NT2/D1 (cell line): ENCODE measurements at regions not wholly inside any gene's neighbourhood (a gene's known extent, or its start where the extent isn't known, plus 50 kb on each side); places are given as distances from the start of the nearest gene placed in this dataset.

ENCODE experiments used
- DNase-seq: peaks from one replicate; pipeline ENCODE4 v3.0.0-alpha.2; 2011; ENCODE audit warnings: low read depth, low spot score
- H3K27me3 ChIP-seq: 2 replicates; pipeline ENCODE4 v1.6.0; 2011; ENCODE audit warnings: mild to moderate bottlenecking; ENCODE audit not compliant: insufficient read length, insufficient read depth
- H3K36me3 ChIP-seq: 2 replicates; pipeline ENCODE4 v1.6.1; 2011; ENCODE audit warnings: mild to moderate bottlenecking, low read length, mixed read lengths; ENCODE audit not compliant: insufficient read depth, insufficient read length
- H3K4me1 ChIP-seq: 2 replicates; pipeline ENCODE4 v1.5.1; 2011; ENCODE audit not compliant: insufficient read depth, insufficient read length
- H3K4me3 ChIP-seq: 2 replicates; pipeline ENCODE4 v1.5.1; 2011; ENCODE audit warnings: low read depth; ENCODE audit not compliant: insufficient read length
- H3K9ac ChIP-seq: 2 replicates; pipeline ENCODE4 v1.6.0; 2011; ENCODE audit warnings: low read depth; ENCODE audit not compliant: insufficient read length
- H3K9me3 ChIP-seq: 2 replicates; pipeline ENCODE4 v1.5.1; 2011; ENCODE audit warnings: mild to moderate bottlenecking, low read length; ENCODE audit not compliant: insufficient read depth
- SUZ12 ChIP-seq: IDR thresholded peaks from 2 replicates; pipeline ENCODE4 v1.6.1; 2011; ENCODE audit not compliant: insufficient read length, insufficient read depth; ENCODE audit errors: extremely low read depth
- YY1 ChIP-seq: IDR thresholded peaks from 2 replicates; pipeline ENCODE4 v1.6.1; 2011; ENCODE audit not compliant: insufficient read length, insufficient read depth
- ZNF274 ChIP-seq: IDR thresholded peaks from 2 replicates; pipeline ENCODE4 v1.6.1; 2011; ENCODE audit warnings: mild to moderate bottlenecking, low read depth, low read length

GRCh38 chr11:11084337-11084736 is 226.5 kb upstream of the ZBED5 start:
- DNase-seq: no peak
- no peak overlapping the region for H3K9ac ChIP-seq
- peaks cover 3% of the 10 kb centered on the region; the same call in 1 of the 2 replicates for H3K9me3 ChIP-seq
- H3K4me3 ChIP-seq: no peak overlapping the region
- H3K4me1 ChIP-seq: no peaks in the 10 kb centered on the region
- TF ChIP-seq YY1 (no peak), ZNF274 (no peak), SUZ12 (no peak)
- H3K27me3 ChIP-seq: no peaks in the 10 kb centered on the region
- H3K36me3 ChIP-seq: no peaks in the 10 kb centered on the region

GRCh38 chr11:11083441-11083840 is 225.6 kb upstream of the ZBED5 start:
- no peaks in the 10 kb centered on the region for H3K36me3 ChIP-seq
- no peaks in the 10 kb centered on the region for H3K4me1 ChIP-seq
- TF ChIP-seq ZNF274: no peak
- TF ChIP-seq SUZ12: no peak
- TF ChIP-seq YY1: no peak
- H3K9ac ChIP-seq: no peak overlapping the region
- no peak for DNase-seq
- no peaks in the 10 kb centered on the region for H3K27me3 ChIP-seq
- H3K9me3 ChIP-seq: peaks cover 3% of the 10 kb centered on the region; the same call in 1 of the 2 replicates
- no peak overlapping the region for H3K4me3 ChIP-seq

GRCh38 chr11:11082646-11083045 is 224.8 kb upstream of the ZBED5 start:
- H3K27me3 ChIP-seq: no peaks in the 10 kb centered on the region
- H3K9ac ChIP-seq: no peak overlapping the region
- TF ChIP-seq SUZ12 (no peak), YY1 (no peak), ZNF274 (no peak)
- H3K4me3 ChIP-seq: no peak overlapping the region
- H3K36me3 ChIP-seq: no peaks in the 10 kb centered on the region
- no peak for DNase-seq
- peaks cover 3% of the 10 kb centered on the region; the same call in 1 of the 2 replicates for H3K9me3 ChIP-seq
- no peaks in the 10 kb centered on the region for H3K4me1 ChIP-seq

GRCh38 chr11:11081776-11082175 is 223.9 kb upstream of the ZBED5 start:
- H3K9ac ChIP-seq: no peak overlapping the region
- no peak for DNase-seq
- no peak overlapping the region for H3K4me3 ChIP-seq
- H3K4me1 ChIP-seq: no peaks in the 10 kb centered on the region
- H3K36me3 ChIP-seq: no peaks in the 10 kb centered on the region
- H3K27me3 ChIP-seq: no peaks in the 10 kb centered on the region
- TF ChIP-seq YY1 (no peak), SUZ12 (no peak), ZNF274 (no peak)
- H3K9me3 ChIP-seq: peaks cover 1% of the 10 kb centered on the region; the same call in 1 of the 2 replicates

GRCh38 chr11:11081288-11081687 is 223.4 kb upstream of the ZBED5 start:
- TF ChIP-seq YY1: no peak
- TF ChIP-seq ZNF274: no peak
- TF ChIP-seq SUZ12: no peak

GRCh38 chr11:11078344-11079086 is 220.7 kb upstream of the ZBED5 start:
- H3K9me3 ChIP-seq: no peaks in the 10 kb centered on the region
- TF ChIP-seq ZNF274 (no peak), SUZ12 (no peak), YY1 (no peak)
- H3K27me3 ChIP-seq: no peaks in the 10 kb centered on the region
- no peak overlapping the region for H3K9ac ChIP-seq
- no peaks in the 10 kb centered on the region for H3K36me3 ChIP-seq
- no peaks in the 10 kb centered on the region for H3K4me1 ChIP-seq
- DNase-seq: no peak
- no peak overlapping the region for H3K4me3 ChIP-seq

More at GRCh38 chr11:11081288-11081687, 223.4 kb upstream of the ZBED5 start:
- H3K9ac ChIP-seq: no peak overlapping the region
- no peak for DNase-seq
- no peaks in the 10 kb centered on the region for H3K36me3 ChIP-seq
- H3K4me3 ChIP-seq: no peak overlapping the region
- H3K4me1 ChIP-seq: no peaks in the 10 kb centered on the region
- H3K9me3 ChIP-seq: no peaks in the 10 kb centered on the region
- no peaks in the 10 kb centered on the region for H3K27me3 ChIP-seq

- Histone ChIP-seq H3K9ac (no peak overlapping the region), H3K36me3 (no peaks in the 10 kb centered on the region), H3K9me3 (no peaks in the 10 kb centered on the region), H3K27me3 (no peaks in the 10 kb centered on the region), H3K4me1 (no peaks in the 10 kb centered on the region), H3K4me3 (no peak overlapping the region)
- TF ChIP-seq SUZ12: no peak
- TF ChIP-seq ZNF274: no peak
- no peak for TF ChIP-seq YY1
- no peak for DNase-seq
Observed at GRCh38 chr11:11077898-11078297, 220.0 kb upstream of the ZBED5 start.
